GM20431 (cell line): ENCODE measurements at regions not wholly inside any gene's neighbourhood (a gene's known extent, or its start where the extent isn't known, plus 50 kb on each side); places are given as distances from the start of the nearest gene placed in this dataset.
"Not testable (repeated sequence)": the region's sequence is repeated elsewhere in the genome, so short reads cannot be mapped to it uniquely, and the experiment has no call there.

Experiments
- in situ Hi-C: fragments of 300-500 bp; cut with MseI, MboI; formaldehyde crosslinking; loops from one replicate; pipeline ENCODE4 v1.15.0; 2020; ENCODE audit warnings: low sequenced_read_pairs; ENCODE audit not compliant: unreplicated experiment

DNA sequence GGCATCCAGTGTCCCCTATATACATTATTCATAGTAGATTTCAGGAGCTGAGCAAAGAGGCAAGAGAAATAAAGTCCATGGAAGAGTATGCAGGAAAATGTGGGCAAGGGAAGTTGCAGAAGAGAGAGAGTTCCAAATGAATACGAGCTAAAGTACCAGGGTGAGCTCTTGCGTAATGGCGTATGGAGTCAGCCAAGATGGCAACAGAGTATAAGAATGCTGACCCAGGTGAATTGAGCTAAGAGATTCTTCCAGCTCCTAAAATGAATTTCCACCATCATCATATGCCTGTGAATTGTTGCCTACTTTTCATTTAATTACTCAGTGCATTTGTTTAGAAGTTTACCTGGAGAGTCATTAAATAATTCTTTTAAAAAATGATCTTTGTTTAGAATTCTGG, 153.2 kb upstream of the CNTNAP4 start:
- in situ Hi-C loops = no loop called here

DNA sequence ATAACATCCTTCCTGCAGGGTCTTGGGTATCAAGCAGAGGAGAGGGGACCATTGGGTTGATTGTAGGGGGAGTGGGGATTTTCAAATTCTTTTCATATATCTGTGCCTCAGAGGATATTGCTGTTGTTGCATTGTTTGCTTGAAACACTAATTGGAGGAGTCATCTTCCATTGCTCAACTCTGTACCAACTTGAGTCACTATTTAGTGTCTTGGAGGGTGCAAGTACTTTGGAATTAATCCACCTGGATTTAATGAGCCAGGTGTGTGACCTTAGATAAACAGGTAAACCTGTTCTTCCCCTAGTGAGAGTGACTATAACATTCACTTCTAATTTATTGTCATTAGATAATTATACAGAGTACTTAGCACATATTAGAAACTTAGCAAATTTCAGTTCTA, 151.3 kb upstream of the CNTNAP4 start:
- in situ Hi-C loops = no loop called here

DNA sequence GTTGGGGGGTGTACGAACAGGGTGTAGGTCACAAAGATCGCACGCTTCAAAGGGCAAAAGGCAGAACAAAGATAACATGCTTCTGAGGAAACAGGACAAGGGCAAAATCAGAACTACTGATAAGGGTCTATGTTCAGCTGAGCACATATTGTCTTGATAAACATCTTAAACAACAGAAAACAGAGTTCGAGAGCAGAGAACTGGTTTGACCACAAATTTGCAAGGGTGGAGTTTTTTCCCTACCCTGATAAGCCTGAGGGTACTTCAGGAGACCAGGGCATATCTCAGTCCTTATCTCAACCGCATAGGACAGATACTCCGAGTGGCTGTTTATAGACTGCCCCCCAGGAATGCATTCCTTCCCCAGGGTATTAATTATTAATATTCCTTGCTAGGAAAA, 139.1 kb upstream of the CNTNAP4 start:
- in situ Hi-C loops = not testable (repeated sequence)

DNA sequence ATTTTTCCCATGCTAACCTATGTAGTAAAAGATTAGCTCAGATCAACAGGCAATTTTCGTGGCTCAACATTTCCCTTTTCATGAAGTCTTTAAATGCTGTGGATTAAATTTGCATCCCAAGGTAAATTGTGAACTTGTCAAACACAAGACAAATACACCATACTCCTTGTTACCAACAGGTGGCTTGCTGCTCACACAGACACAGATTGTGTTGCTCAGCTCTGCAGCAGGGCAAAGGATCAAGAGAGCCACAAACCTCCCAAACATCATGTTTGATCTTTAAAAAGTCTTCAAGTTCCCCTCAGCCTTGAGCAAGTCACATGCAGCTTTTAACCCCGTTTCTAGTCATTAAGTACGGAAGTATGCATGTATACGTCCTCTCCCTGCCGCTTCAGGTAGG, 119.6 kb upstream of the CNTNAP4 start:
- in situ Hi-C loops = no loop called here

DNA sequence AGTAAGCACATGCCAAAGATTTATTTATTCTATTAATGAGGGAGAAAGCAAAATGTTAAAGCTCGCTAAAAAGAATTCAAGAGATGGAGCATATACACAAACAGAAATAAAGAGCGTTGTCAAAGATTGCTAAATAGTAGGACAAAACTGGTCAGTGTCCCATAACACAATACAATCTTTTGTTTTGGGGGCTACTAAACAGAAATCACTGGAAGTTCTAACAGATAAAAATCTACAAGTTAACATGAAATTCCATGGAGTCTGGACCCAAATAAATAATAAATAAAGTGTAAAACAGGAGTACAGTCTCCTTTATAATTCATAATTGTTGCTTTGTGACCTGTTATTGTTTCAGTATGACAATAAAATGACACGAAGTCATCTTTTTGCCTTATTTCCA, 115.2 kb upstream of the CNTNAP4 start:
- in situ Hi-C loops = no loop called here

DNA sequence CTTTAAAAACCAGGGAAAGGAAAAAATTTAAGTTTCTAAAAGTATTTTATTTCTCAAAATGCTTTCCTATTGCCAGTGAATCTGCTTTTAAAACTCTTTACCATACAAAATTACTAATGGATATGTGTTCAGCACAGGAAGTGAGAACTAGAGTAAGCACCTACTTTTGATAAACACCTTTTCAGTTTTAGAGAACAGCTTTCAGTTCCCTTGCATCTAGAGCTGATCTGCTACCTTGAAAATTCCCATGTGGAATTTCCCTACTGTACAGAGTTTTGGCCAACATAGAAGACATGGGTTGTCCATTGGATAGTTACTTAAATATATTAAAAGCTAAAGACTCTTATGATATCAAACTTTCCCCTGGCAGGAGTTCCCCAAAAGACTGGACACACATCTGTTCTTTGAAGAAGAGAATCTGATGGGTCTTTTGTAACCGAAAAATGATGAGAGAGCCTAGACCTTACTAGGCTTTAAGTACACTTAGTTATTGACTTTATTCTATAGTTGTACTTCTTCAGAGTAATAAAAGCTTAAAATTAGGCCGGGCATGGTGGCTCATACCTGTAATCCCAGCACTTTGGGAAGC, 112.1 kb upstream of the CNTNAP4 start:
- in situ Hi-C loops = no loop called here

DNA sequence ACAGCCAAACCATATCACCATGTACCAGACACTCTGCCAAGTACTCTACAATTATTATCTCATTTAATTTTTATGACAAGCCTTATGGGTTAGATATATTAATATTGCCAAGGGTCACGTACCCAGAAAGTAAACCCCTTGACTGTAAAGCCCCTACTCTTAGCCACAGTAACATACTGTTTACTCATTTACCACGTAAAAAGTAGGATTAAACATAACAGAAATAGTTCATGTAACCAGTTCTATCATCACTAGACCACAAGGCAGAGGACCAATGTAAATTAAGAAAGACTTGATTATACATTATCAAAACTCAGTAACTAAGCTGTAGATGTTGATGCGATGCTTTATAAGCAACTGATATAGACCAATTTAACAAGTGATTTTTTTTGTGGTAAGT, 101.5 kb upstream of the CNTNAP4 start:
- in situ Hi-C loops = no loop called here

DNA sequence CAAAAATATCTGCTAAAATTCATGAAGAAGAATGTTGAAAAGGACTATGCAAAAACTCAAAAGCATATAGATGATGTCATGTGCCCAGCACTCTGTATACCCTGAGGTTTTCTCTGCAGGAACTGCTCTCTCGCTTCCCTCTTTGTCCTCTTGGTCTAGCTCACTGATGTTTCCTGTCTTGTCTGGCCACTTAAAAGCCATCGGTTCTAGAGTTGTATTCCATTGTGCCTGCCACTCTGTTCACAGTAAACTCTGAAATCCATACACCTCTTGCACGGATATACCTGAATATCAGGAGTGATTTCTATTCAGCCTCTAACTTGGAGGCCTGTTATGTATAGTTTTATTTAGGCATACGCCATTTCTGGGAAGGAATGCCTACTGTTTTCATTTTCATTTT, 101.0 kb upstream of the CNTNAP4 start:
- in situ Hi-C loops = no loop called here

DNA sequence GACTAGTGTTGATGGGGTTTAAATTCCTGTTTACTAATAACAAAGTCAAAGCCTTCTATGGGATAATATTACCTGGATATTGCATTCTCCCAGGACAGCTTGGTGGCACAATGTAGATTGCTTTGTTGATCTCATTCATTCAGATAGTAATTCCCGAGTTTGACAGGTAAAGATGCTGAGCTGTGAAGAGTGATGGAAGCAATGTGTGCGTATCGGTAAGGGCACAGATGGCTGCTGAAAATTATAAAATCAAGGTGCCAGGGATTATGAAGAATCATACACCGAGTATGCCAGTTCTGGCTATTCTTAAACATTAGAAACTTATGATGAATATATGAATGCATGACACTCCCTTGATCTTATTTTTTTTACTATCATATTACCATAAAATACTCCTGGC, 100.6 kb upstream of the CNTNAP4 start:
- in situ Hi-C loops = no loop called here

DNA sequence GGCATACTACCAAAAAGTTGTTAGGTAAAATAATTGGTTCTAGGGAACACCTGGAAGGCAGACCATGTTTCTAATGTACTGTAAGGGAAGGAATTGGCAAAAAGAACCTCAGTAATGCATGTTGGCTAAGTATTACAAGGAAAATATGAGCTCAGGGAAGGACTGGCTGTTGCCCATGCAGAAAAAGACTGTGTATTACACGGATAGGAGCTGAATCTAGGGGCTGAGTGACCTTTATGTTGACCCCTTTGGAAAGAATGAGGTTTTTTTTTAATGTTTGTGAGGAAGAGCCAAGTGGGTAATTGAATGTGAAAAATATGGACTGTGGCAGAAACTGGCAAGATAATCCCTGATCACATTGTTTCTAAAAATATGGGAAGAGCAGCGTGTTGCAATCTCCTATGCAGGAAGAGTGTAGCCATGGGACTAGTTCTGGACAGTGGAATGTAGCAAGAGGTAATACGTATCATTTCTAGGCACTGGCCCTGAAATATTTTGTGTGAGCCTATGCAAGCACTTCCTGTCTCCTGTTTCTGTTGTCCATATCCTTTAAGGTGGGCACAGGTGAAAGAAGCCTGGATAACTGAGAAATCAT, 95.1 kb upstream of the CNTNAP4 start:
- in situ Hi-C loops = no loop called here

DNA sequence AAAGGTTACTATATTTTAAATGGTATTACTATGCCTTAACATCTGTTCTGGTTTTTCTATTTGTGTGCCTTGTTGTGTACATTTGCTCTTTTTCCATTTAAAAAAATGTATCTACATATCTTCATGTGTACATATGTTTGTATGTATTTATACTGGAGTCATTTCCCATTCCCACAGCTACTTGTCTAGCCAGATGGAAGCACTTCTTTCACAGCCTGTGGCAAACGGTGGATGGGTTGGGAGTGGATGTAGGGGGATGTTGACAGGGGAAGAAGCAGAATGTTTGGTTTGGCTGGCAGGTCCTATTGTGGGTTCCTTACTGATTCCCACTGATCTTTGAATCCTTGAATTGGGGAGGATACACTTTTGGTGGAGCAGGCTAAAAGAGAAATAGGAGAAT, 93.6 kb upstream of the CNTNAP4 start:
- in situ Hi-C loops = no loop called here

DNA sequence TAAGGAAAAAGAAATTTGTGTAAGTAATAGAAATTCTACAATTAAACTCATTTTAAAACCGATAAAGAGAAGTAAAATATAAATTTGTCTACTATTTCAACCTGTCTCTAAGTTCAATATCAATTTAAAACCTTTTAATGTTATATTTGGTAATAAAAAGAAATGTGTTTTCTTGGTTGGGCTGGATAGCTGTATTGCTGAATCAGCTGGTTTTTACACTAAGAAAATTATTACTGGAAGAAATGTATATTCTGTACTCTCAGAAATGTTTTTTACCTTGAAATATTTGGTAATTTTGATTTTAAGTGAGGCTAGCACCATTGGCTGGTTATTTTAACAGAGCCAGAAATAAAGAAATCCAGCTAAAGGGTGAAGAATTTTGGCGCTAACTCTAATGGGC, 87.1 kb upstream of the CNTNAP4 start:
- in situ Hi-C loops = no loop called here

DNA sequence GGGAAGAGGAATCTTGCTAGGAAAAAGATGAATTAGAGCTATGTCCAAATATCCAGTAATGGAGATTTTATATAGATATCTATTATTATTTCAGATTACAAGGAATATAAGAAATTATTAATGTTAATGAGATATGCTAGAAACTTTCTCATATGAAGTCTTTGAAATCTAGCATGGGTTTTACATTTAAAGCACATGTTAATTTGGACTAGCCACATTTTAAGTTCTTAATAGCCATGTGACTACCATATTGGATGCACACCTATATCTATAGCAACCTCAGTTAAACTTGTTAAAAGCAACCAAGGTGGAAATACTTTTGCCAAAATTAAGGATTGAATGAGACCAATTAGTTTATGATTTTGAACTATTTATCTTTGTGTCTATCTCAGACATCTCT, 86.7 kb upstream of the CNTNAP4 start:
- in situ Hi-C loops = no loop called here

DNA sequence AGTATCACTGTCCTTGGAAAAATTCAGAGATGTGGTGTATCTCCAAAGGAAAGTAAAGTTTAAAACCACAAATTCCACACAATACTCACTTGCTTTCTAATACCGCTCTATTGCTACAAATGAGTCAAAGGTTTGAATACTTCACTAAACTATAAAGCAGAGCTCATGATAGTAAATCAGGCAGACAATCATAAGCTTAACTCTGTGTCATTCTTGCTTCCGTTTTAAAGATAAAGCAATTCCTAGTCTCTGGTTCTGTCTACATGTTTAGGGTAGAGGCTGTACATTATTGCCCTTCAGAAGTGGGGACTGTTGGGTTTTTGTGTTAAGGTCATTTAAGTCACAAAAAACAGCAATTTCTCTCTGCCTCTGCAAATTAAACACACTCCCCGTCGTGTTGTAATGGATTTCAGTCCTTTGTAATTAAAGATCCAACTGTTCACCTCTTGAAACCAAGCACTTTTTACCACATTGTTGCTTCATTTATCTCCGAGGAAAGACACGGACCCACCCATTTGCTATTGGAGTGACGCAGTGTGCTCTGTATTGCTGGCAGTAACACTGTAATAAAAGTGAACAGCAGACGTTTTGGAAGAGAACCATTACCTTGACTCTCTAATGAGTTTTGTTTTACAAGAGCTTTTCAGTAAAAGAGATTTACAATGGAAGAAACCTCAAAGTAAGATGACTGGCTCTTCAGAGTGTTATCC, 83.1 kb upstream of the CNTNAP4 start:
- in situ Hi-C loops = no loop called here

DNA sequence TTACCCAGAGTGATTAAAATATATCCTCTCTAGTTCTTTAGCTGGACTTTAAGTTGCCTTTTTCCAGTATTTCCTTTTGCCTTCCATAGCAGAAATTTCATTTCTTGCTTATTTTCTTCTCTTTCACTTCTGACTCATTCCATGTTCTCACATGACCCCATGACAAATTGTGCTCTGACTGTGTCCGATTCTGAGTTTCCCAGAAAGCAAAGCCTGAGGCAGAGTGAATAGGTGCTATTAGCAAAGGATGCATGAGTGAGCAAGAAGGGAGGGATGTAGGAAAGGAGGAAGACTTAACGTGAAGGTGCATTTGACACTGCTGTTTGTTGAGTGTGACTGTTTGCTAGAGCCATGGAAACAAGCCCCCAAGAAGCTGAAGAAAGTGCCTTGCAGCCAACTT, 82.6 kb upstream of the CNTNAP4 start:
- in situ Hi-C loops = no loop called here

DNA sequence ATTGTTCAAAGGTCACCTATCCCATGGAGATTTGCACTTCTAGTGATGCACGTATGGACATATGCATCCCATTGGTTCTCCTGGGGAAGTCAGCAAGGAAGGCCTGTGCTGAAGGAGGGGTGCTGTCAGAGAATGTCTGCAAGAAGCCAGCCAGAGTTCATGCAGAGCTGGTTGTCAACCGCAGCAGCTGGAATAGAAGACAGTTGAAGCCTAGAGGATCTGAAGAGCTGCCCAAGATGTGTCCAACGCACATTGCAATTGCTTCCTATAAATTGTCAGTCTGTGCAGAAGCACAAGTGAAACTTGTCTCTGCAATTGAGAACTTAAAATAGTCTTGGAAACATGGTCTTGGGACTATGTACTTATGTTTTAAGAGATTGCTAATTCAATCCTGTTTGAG, 82.1 kb upstream of the CNTNAP4 start:
- in situ Hi-C loops = no loop called here

DNA sequence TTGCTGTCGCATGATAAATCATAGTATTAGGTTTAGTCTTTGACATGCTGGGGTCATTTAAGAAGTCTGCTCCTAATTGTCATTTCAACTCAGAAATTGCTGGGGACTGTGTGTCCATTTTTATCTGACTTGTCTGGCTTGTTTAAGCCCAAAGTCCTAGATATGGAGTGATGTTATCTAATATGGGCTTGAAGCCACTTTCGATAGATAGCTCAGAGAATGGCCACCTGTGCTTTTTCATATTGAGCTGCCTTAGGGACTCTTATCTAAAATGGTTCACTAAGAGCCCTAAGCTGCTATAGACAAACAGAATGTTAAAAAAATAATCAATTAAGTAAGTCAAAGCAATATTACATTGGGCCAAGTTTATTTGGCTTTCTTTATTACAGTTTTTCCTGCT, 81.6 kb upstream of the CNTNAP4 start:
- in situ Hi-C loops = no loop called here

DNA sequence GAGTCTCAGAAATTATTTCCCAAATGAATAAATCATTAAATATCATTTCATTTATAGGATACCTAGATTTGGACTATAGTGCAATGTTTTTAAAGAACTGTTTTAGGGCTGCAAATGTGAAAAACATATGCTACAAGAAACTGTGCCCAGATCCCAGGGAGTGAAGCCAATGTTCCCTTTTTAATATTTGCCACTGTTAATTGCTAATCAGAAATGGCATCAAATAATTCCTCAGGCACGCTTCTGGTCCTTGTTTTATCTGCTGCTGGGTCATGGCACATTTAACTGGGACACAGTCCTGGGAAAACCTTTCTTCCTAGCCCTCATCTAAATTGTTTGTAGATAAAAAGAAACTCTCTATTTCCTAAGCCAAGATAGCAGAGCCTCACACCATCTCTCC, 79.3 kb upstream of the CNTNAP4 start:
- in situ Hi-C loops = no loop called here

DNA sequence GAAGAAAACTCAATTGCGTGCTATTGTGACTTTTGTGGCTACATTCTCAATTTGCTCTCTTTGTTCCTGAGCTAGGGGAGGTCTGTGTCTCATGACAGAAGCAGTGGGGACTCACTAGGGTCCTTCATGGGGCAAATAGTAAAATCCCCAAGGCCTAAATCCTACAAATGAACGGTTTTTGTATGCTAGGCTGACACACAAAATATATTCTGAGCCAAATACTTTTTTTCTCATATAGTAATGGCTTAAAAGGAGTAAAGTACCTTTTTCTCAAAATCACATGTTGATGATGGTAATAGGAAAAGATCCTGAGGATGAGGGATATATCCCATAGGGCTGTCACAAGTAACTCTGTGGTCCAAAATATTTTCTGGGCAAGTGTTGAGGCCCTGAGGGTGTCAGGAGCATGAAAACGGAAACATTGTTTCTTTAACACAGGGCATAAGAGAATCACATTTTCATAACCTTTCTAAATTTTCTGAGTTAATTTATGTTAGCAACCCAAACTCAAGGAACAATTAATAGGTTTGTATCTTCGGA, 77.5 kb upstream of the CNTNAP4 start:
- in situ Hi-C loops = no loop called here

DNA sequence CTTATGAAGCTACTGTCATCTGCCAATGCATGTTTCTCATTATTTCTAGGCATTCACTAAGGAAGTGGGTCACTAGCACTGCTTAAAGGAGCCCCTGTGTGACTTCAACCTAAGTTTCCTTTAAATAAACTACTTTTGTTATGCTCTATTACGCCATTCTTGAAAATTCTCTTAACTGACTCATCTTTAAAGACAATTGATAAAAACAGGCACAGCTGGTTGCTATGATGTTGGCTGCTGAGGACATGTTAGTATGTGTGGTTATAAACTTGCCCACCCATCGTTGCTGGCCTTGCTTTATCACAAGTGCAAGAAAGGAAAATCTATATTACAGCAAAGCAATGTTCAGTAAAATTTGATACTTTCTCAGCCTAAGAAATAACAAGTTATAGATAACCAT, 75.8 kb upstream of the CNTNAP4 start:
- in situ Hi-C loops = no loop called here

DNA sequence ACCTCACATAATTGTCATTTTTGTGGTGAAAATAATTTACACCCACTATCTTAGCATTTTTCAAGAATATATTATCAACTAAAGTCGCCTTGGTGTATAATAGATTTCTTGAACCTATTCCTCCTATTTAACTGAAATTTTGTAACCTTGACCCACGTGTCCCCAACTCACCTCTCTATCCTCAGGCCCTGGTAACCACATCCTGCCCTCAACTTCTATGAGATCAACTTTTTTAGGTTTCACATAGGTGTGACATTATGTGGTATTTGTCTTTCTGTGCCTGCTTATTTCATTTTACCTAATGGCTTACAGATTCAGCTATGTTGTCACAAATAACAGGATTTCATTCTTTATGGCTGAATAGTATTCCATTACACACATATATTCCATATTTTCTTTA, 73.0 kb upstream of the CNTNAP4 start:
- in situ Hi-C loops = no loop called here

DNA sequence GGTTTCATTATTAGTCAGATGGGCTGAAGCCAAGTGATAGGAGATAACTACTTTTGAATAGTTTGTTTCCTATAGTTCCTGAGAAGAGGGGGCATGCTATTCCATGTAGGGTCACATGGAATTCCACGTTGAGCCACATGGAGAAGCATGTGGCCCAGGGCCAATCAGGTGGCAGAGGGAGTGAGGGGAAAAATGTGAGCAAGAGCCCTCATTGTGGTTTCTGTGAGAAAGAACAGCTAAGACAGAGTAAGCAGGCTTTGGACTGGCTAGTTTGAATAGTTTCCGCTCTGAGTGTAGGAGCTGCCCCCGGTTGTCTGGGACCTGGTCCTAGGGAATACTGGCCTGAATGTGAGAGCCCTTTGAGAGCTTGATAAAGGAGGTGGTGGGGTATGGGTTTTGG, 69.9 kb upstream of the CNTNAP4 start:
- in situ Hi-C loops = no loop called here
